ENCODE measurements at regions not wholly inside any gene's neighbourhood (a gene's known extent, or its start where the extent isn't known, plus 50 kb on each side); places are given as distances from the start of the nearest gene placed in this dataset.

- no peak for TF ChIP-seq CTCF (IDR thresholded peaks at IDR 0.05)
- TF ChIP-seq USF2 (CRISPR knock-in tag; IDR thresholded peaks at IDR 0.05) = no peak
Observed at GRCh38 chr4:184959786-184960185, 58.5 kb upstream of the HELT start.
